GM12892 (cell line): ENCODE measurements at regions not wholly inside any gene's neighbourhood (a gene's known extent, or its start where the extent isn't known, plus 50 kb on each side); places are given as distances from the start of the nearest gene placed in this dataset.

Source experiments
- POLR2A ChIP-seq: IDR thresholded peaks from 2 replicates; pipeline ENCODE4 v1.6.1; 2011; ENCODE audit warnings: low read depth, low read length, control low read depth
- POLR2AphosphoS5 ChIP-seq: IDR thresholded peaks from 2 replicates; pipeline ENCODE4 v1.6.1; 2011; ENCODE audit warnings: low read depth, low read length, control low read depth
- TAF1 ChIP-seq: IDR thresholded peaks from 2 replicates; pipeline ENCODE4 v1.6.1; 2011; ENCODE audit warnings: low read depth, mild to moderate bottlenecking, control low read depth, low read length, borderline replicate concordance

- no peak for TF ChIP-seq POLR2A
- no peak for TF ChIP-seq POLR2AphosphoS5
- TF ChIP-seq TAF1: no peak
Observed at GRCh38 chr2:221019668-221020067, 552.4 kb downstream of the EPHA4 start.
